ENCODE measurements at regions not wholly inside any gene's neighbourhood (a gene's known extent, or its start where the extent isn't known, plus 50 kb on each side); places are given as distances from the start of the nearest gene placed in this dataset.

DNA sequence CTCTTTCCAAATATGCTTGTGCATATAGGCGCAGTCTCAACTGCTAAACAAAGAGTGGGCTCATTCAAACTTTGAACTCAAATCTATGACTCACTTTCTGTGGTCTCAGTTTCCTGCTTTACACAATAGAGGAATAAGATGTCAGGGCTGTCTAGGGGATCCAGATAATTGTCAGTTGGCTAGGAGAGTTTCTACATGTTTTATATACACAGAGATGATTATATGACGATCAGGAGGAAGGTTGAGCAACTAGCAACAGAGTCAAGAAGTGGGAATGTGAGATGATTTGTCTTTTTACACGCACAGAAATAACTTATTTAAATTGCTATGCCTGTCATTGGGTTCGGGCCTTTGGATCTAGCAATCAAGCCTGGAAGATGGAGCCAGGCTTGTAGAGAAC, 299.4 kb upstream of the LYPLAL1 start:
- no peak for DNase-seq
- Histone ChIP-seq H3K27ac (ENCODE audit: low read depth, low read length) (no peak overlapping the region), H3K4me1 (ENCODE audit: control insufficient read depth, insufficient read depth, low read length) (no peaks in the 10 kb centered on the region), H3K36me3 (ENCODE audit: control insufficient read depth, insufficient read depth, low read length) (no peaks in the 10 kb centered on the region), H3K4me3 (ENCODE audit: low read length) (no peak overlapping the region), H3K9me3 (ENCODE audit: control insufficient read depth, low read length) (no peaks in the 10 kb centered on the region), H3K27me3 (ENCODE audit: control insufficient read depth, insufficient read depth, low read length, poor library complexity, severe bottlenecking) (no peaks in the 10 kb centered on the region), H3K9ac (ENCODE audit: extremely low read depth, low read length, poor library complexity, severe bottlenecking) (no peak overlapping the region)
- TF ChIP-seq, protein P1, sequence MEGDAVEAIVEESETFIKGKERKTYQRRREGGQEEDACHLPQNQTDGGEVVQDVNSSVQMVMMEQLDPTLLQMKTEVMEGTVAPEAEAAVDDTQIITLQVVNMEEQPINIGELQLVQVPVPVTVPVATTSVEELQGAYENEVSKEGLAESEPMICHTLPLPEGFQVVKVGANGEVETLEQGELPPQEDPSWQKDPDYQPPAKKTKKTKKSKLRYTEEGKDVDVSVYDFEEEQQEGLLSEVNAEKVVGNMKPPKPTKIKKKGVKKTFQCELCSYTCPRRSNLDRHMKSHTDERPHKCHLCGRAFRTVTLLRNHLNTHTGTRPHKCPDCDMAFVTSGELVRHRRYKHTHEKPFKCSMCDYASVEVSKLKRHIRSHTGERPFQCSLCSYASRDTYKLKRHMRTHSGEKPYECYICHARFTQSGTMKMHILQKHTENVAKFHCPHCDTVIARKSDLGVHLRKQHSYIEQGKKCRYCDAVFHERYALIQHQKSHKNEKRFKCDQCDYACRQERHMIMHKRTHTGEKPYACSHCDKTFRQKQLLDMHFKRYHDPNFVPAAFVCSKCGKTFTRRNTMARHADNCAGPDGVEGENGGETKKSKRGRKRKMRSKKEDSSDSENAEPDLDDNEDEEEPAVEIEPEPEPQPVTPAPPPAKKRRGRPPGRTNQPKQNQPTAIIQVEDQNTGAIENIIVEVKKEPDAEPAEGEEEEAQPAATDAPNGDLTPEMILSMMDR (conservative IDR thresholded peaks at IDR 0.05) = no peak
- WGBS, 2 experiments (ENCODE audit: insufficient coverage in 1 of 2, insufficient read length in 1 of 2) = 93 to 100% methylated on average over 1 to 4 of the region's 4 CpGs
- Mint-ChIP-seq H3K27ac (no peak overlapping the region), H3K36me3 (ENCODE audit: low read depth) (no peaks in the 10 kb centered on the region), H3K9me3 (no peaks in the 10 kb centered on the region), H3K4me3 (no peak overlapping the region), H3K4me1 (peaks cover 4% of the 10 kb centered on the region), H3K27me3 (ENCODE audit: insufficient read depth) (no peaks in the 10 kb centered on the region)

DNA sequence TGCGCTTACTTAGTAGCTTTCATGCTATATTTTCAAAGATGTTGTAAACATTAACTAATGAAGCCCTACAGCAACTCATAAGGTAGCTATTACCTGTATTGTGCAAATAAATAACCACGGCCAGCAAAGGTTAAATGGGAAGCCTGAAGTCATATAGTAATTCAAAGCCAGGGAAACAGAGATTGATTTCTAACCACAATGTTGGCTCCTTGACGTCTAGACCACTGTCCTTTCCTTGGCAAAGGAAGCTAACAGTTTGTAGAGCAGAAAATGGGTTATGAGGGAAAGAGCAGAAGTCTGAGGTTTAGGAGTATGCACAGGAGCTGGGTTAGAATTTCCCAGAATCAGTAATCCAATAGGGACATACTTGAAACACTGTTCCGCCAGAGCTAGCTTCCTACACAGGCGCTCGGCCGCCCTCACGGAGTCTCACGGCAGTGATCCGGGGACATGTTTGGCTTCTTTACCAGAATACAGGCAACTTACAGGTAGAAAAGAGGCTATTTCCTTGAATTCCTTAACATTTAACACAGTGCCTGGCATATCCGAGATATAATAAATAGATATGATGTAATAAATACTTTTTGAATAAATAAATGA, 298.8 kb upstream of the LYPLAL1 start:
- Mint-ChIP-seq H3K4me3 (no peak overlapping the region), H3K27ac (no peak overlapping the region), H3K9me3 (no peaks in the 10 kb centered on the region), H3K27me3 (ENCODE audit: insufficient read depth) (no peaks in the 10 kb centered on the region), H3K4me1 (peaks cover 9% of the 10 kb centered on the region), H3K36me3 (ENCODE audit: low read depth) (no peaks in the 10 kb centered on the region)
- Histone ChIP-seq H3K9me3 (ENCODE audit: control insufficient read depth, low read length) (no peaks in the 10 kb centered on the region), H3K27ac (ENCODE audit: low read depth, low read length) (no peak overlapping the region), H3K4me1 (ENCODE audit: control insufficient read depth, insufficient read depth, low read length) (no peaks in the 10 kb centered on the region), H3K9ac (ENCODE audit: extremely low read depth, low read length, poor library complexity, severe bottlenecking) (no peak overlapping the region), H3K4me3 (ENCODE audit: low read length) (no peak overlapping the region), H3K36me3 (ENCODE audit: control insufficient read depth, insufficient read depth, low read length) (no peaks in the 10 kb centered on the region), H3K27me3 (ENCODE audit: control insufficient read depth, insufficient read depth, low read length, poor library complexity, severe bottlenecking) (no peaks in the 10 kb centered on the region)
- WGBS, 2 experiments (ENCODE audit: insufficient coverage in 1 of 2, insufficient read length in 1 of 2) = 87 to 96% methylated on average over 7 to 10 of the region's 11 CpGs
- TF ChIP-seq, protein P1 (conservative IDR thresholded peaks at IDR 0.05) = no peak
- no peak for DNase-seq

DNA sequence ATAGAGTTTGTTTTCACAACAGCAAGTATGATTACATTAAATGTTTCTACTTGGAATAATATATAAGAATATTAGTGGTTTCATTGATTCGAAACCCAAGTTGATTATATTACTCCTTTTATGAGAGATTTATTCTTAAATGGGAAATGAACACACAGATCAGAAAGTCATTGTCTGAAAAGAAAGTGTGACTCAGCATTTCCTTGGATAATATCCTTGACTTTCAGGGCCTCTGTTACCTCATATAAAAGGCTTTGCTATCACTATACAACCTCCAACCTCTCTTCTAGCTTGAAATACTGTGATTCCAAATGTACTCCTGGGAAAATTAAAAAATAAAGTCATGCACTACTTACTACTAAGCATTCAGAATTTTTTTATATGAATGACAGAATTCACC, 295.3 kb upstream of the LYPLAL1 start:
- no peak overlapping the region for H3K27ac Mint-ChIP-seq
- Histone ChIP-seq H3K27ac (ENCODE audit: low read depth, low read length) (no peak overlapping the region), H3K27me3 (ENCODE audit: control insufficient read depth, insufficient read depth, low read length, poor library complexity, severe bottlenecking) (no peaks in the 10 kb centered on the region), H3K9ac (ENCODE audit: extremely low read depth, low read length, poor library complexity, severe bottlenecking) (no peak overlapping the region), H3K4me3 (ENCODE audit: low read length) (no peak overlapping the region), H3K9me3 (ENCODE audit: control insufficient read depth, low read length) (no peaks in the 10 kb centered on the region), H3K4me1 (ENCODE audit: control insufficient read depth, insufficient read depth, low read length) (no peaks in the 10 kb centered on the region), H3K36me3 (ENCODE audit: control insufficient read depth, insufficient read depth, low read length) (no peaks in the 10 kb centered on the region)
- H3K9me3 Mint-ChIP-seq = no peaks in the 10 kb centered on the region
- peaks cover 20% of the 10 kb centered on the region for H3K4me1 Mint-ChIP-seq
- H3K36me3 Mint-ChIP-seq (ENCODE audit: low read depth) = no peaks in the 10 kb centered on the region
- H3K27me3 Mint-ChIP-seq (ENCODE audit: insufficient read depth) = peaks cover 1% of the 10 kb centered on the region
- WGBS, 2 experiments (ENCODE audit: insufficient coverage in 1 of 2, insufficient read length in 1 of 2) = 100% methylated on average over 1 of the region's 1 CpG; no CpG with 5 or more reads in 1 of the 2 experiments
- TF ChIP-seq, protein P1 (conservative IDR thresholded peaks at IDR 0.05) = no peak
- H3K4me3 Mint-ChIP-seq = no peak overlapping the region
- no peak for DNase-seq

Measured in endodermal cell (in vitro differentiated cells).